Retina (tissue), 1 donor: ENCODE measurements at regions not wholly inside any gene's neighbourhood (a gene's known extent, or its start where the extent isn't known, plus 50 kb on each side); places are given as distances from the start of the nearest gene placed in this dataset.

ENCODE experiments used
- DNase-seq: peaks from one replicate; pipeline ENCODE4 v3.0.0-alpha.2; 2016

GRCh38 chr22:47398491-47398890 lies 636.0 kb downstream of the TBC1D22A start:
- DNase-seq, result no peak

GRCh38 chr22:47397673-47398072 lies 635.2 kb downstream of the TBC1D22A start:
- no peak for DNase-seq

- no peak for DNase-seq
Observed at GRCh38 chr22:47396515-47396914, 634.1 kb downstream of the TBC1D22A start.

DNA sequence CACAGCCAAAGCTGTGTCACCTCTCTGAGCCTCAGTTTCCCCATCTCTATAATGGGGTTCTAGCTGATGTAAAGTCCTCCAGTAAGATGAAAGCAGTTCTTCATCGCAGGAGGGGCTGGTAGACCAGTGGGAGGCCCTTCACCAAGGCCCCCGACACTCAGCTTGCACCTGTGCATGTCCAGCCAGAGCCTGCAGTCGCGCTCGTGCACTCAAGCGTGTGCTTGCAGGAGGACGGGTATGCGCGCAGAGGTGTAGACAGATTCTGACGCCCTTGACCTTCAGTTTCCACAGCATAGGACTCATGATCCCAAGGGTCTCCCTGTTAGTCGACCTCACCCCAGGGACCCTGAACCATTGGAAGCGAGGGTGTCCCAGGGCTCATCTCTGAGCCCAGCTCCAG lies 633.7 kb downstream of the TBC1D22A start:
- DNase-seq, result no peak

DNA sequence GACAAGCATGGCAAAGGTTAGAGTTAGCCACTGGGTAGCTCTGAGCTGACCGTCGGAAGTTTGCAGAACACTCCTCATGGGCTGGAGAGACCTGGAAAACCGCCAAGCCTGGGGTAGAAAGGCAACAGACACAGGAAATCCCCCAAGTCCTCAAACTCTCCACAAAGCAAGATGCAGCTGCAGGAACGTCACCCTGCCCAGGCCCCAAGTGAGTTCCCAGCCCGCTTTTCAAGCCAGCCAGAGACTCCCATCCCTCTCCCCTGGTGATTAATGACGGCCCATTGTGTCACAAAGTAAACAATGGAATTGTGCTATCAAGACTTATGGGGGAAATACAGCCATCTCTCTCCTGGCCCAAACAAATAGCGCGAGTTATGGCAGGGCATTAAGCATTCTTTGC lies 633.0 kb downstream of the TBC1D22A start:
- no peak for DNase-seq

GRCh38 chr22:47394504-47395440 lies 632.3 kb downstream of the TBC1D22A start:
- no peak for DNase-seq

GRCh38 chr22:47393191-47393590 lies 630.7 kb downstream of the TBC1D22A start:
- no peak for DNase-seq

GRCh38 chr22:47392729-47393128 lies 630.3 kb downstream of the TBC1D22A start:
- DNase-seq, result no peak

GRCh38 chr22:47392054-47392347 lies 629.6 kb downstream of the TBC1D22A start:
- DNase-seq, result no peak

DNA sequence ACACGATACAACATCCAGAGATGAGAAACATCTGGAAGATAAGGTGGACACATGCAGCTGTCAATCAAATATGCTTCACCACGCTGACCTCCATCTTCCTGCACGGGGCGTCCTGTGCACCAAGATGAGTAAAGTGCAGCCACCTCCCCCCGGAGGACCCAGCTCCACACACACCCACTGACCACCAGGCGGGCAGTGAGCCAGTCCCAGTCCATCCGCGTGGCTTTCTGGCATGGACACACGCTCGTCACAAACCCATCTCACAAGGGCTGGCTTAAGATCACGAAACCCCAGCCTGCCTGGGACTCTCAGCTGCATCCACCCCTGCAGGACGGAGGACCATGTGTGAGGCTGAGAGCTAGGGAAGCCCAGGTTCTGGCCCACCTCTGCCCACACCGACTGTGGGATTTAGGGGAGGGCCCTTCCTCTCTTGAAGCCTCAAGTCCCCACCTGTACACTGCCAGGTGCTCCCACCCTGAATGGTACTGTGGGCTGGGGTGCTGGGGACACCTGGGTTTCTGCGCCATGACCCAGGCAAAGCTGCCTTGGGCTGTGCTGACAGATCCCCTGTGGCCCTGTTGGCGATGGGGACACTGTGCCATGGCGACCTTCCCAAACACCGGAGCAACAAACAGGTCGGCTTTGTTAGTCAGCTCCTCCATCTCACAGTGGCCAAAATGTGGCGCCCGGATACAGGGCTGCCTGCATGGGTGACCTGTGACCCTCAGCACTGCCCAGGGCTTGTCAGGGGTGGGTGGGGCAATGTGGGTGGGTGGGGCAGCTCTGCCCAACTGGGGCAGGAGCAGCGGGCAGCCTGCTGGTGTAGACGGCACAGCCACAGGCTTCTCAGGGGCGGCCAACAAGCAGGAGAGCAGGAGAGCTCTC lies 629.0 kb downstream of the TBC1D22A start:
- DNase-seq, result no peak

DNA sequence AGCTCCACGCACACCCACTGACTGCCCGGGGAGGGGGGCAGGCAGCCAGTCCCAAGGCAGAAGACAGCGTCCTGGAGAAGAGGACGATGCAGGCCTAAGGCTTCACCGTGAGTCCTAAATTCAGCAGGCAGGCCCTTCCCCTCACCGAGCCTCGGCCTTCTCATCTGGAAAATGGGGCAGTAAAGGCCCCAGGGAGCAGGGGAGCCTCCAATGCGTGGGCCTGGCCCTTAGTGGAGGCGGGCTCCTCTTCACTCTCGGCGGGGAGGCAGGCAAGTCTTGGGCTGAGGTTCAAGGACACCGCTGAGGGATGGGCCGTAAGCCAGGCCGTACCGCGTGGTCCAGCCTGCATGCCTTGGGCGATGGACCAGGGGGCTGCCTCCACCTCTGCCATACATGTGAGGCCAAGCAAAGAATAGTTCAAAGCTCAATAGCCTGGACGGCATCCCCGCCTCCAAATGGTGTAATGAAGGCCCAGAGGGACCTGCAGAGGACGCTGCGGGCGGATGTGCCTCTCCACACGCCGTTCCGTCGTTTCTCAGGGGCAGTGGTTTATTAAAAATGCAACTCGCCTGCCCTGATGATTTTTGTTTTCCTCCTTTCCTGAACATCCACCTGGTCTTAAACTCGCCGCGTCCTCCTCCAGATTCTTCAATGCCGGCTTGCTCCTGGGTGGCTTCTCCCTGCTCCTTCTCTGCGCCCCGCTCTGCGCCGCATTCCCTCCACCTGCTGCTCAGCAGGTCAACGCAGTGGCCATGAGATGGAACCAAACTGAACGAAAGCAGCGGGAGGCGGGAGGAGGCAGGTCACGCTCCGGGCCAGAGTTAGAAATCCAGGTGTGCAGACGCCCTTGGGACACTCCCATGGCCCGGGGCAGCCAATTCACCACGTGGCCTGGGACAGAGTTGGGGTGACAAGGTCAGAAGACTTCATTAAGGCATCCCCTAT lies 627.8 kb downstream of the TBC1D22A start:
- no peak for DNase-seq

GRCh38 chr22:47389201-47389600 lies 626.8 kb downstream of the TBC1D22A start:
- DNase-seq, result no peak

DNA sequence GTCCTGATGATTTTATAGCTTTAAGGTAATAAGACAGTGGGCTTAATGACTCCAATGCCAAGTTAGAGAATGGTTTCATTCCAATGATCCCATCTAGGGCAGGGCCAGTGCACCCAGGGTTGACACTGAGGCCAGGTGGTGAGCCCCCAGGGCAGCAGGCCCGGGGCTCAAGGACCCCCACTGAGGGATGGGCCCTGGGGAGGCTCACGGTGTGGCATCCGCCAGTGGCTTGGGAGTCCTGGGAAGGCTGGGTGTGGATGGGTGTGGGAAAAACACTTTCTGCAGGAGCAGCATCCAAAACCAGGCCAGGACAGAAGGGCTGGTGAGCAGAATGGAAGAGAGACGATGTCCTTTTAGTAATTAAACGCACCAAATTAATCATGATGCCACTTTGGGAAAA lies 626.3 kb downstream of the TBC1D22A start:
- DNase-seq, result no peak

DNA sequence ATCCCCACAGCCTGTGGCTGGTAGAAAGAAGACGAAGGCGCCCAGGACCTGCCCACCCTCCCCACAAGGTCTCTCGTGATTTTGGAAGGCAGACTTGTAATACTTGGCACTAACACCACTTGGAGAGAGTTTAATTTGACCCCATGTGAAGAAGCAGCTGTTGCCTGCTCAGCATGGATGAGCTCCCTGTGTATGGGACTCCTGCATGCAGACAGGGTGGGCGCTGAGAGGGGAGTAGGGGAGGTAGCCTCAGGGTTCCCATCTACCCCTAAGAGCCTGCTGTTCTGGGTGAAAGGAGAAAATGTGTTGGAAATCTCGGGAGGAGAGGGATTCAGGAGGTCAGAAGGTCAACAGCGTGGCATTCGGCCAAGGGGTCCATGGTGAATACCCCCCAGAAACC lies 625.9 kb downstream of the TBC1D22A start:
- DNase-seq, result no peak

DNA sequence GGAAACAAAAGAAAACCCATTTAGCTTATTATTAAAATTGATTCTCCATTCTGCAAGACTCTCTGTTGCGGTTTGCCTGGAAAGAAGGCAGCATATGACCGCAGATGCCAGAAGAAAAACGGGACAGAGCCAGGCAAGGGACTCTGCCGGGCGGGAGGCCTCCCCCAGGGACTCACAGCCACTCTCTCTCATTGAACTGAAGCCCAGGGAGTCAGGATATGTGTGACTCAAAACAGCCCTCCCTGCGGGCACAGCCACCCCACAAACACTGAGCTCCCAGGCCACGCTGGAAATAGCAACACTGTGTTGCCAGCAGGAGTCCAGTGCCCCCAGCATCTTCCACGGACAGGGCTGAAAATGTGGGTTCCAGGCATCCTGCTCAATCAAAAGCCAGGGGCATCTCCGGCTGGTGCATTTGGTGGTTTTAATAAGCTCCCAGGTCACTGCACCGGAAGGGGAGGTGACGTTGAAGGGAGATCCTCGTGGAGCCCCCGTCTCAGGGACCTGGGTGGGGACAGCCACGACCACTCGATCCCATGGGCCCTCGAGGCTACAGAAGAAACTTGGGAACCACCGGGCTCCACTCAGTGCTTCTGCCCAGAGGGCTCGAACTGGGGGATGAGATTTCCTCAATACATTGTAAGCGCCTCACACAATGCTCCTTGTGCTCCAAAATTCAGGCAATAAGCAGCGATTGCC lies 624.5 kb downstream of the TBC1D22A start:
- no peak for DNase-seq

GRCh38 chr22:47384977-47385376 lies 622.5 kb downstream of the TBC1D22A start:
- DNase-seq, result no peak

DNA sequence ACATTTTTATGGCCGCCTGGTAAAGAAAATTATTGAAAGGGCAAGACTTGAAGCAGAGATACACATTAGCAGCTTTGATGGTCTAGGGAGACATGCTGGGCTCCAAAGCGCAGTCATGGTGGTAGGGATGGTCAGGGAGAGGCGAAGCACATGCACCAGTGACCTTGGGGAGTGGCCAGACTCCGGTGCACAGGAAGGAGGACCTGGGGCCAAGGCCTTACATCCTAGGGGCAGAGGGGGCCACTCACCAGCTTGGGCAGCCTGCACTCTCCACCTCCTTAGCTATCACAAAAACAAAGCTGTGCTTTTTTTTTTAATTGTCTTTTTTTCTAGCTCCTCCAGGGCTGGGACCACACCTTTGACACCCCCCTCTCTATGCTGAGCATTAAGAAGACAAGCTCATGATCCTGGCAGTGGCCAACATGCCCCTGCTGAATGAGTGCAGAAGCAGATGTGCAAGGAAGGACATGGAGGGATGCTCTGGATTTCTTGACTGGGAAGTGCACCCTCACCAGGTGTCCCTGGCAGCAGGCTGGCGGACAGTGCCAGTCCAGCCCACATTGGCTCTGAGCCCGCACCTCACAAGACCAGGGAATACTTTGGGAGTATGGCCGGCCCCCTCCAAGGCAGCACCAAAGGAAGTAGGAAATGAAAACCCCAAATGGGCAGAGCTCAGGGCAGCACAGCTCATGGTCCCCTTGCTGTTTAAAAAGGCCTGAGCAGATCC lies 619.9 kb downstream of the TBC1D22A start:
- DNase-seq, result no peak

- DNase-seq, result no peak
Observed at GRCh38 chr22:47381240-47381639, 618.8 kb downstream of the TBC1D22A start.

DNA sequence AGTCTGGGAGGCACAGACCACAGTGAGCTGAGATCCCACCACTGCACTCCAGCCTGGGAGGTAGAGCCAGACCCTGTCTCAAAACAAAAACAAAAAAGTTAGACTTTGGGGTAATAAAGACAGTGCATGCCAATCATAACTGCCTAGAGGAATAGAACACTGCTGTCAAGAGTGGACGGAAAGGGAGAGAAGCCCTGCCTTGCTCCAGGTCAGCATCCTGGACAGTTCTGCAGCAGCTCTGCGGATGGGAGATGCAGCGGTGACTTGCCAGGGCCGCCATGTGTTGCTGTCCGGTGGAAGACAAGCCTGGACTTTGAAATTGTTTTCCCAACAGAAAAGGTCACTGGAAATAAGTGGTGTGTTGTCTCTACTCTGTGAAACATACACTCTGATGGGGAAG lies 618.2 kb downstream of the TBC1D22A start:
- no peak for DNase-seq

- DNase-seq, result no peak
Observed at GRCh38 chr22:47379037-47379436, 616.6 kb downstream of the TBC1D22A start.

DNA sequence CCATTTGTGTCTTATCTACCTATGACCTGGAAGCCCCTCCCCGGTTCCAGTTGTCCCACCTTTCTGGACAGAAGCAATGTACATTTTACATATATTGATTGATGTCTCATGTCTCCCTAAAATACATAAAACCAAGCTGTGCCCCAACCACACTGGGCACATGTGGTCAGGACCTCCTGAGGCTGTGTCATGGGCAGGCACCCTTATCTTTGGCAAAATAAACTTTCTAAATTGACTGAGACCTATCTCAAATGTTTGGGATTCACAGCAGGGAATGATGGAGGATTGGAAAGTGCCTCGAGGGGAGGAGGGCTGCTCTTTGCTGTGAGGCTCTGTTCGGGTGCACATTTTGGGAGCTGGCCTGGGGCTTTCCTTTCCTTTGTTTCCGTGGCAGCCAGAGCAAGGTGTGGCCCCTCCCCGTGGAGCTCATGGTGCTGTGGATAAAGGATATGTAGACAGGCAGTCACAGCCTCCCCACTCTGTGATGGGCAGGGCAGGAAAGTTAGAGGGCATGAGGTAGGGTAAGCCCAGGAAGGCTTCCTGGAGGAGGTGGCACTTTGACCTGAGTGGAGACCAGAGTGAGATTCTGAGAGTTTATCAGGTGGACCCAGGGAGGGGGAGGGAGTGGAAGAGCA lies 615.6 kb downstream of the TBC1D22A start:
- DNase-seq, result no peak
